Hematopoietic multipotent progenitor cell treated with erythropoietin and hydrocortisone succinate and interleukin-3 and kit ligand, for 8 days (in vitro differentiated cells): ENCODE measurements at regions not wholly inside any gene's neighbourhood (a gene's known extent, or its start where the extent isn't known, plus 50 kb on each side); places are given as distances from the start of the nearest gene placed in this dataset.

Source experiments
- DNase-seq: peaks from one replicate; pipeline ENCODE4 v3.0.0-alpha.2; 2015

- DNase-seq: no peak
These were observed 116.9 kb downstream of the ETS2 start for GRCh38 chr21:38922474-38923235.

GRCh38 chr21:38921511-38922251 is 116.0 kb downstream of the ETS2 start:
- no peak for DNase-seq

GRCh38 chr21:38920631-38921398 is 115.1 kb downstream of the ETS2 start:
- no peak for DNase-seq

GRCh38 chr21:38918607-38919346 is 113.0 kb downstream of the ETS2 start:
- no peak for DNase-seq

GRCh38 chr21:38917043-38917774 is 111.5 kb downstream of the ETS2 start:
- no peak for DNase-seq

- no peak for DNase-seq
These were observed 110.7 kb downstream of the ETS2 start for GRCh38 chr21:38916214-38916964.

GRCh38 chr21:38915546-38915945 is 109.8 kb downstream of the ETS2 start:
- DNase-seq: no peak

- DNase-seq: no peak
These were observed 109.0 kb downstream of the ETS2 start for GRCh38 chr21:38914528-38915293.

GRCh38 chr21:38913893-38914527 is 108.3 kb downstream of the ETS2 start:
- no peak for DNase-seq

- DNase-seq: peak; percentile 18
These were observed 107.6 kb downstream of the ETS2 start for GRCh38 chr21:38913120-38913892.

- no peak for DNase-seq
These were observed 107.0 kb downstream of the ETS2 start for GRCh38 chr21:38912789-38913119.

GRCh38 chr21:38912102-38912629 is 106.4 kb downstream of the ETS2 start:
- no peak for DNase-seq

- peak; percentile 58 for DNase-seq
These were observed 105.9 kb downstream of the ETS2 start for GRCh38 chr21:38911484-38912101.

GRCh38 chr21:38910390-38911067 is 104.8 kb downstream of the ETS2 start:
- DNase-seq: peak; percentile 63

GRCh38 chr21:38909929-38910328 is 104.2 kb downstream of the ETS2 start:
- no peak for DNase-seq

GRCh38 chr21:38909109-38909508 is 103.4 kb downstream of the ETS2 start:
- no peak for DNase-seq

- DNase-seq: no peak
These were observed 102.8 kb downstream of the ETS2 start for GRCh38 chr21:38908537-38908936.

- no peak for DNase-seq
These were observed 100.0 kb downstream of the ETS2 start for GRCh38 chr21:38905752-38906151.
